Smooth muscle cell (in vitro differentiated cells): ENCODE measurements at regions not wholly inside any gene's neighbourhood (a gene's known extent, or its start where the extent isn't known, plus 50 kb on each side); places are given as distances from the start of the nearest gene placed in this dataset.
"Not testable (repeated sequence)": the region's sequence is repeated elsewhere in the genome, so short reads cannot be mapped to it uniquely, and the experiment has no call there.

Experiments used
- DNase-seq: peaks from one replicate; lab custom pipeline; 2025; ENCODE audit not compliant: unreplicated experiment; lab: John Stamatoyannopoulos, UW
- H2AFZ ChIP-seq: fragments of 200-600 bp; sonication (generic); 2 replicates; pipeline ENCODE4 v1.6.0; 2016; ENCODE audit warnings: antibody characterized with exemption, low read depth, mild to moderate bottlenecking
- H3F3A ChIP-seq: fragments of 200-600 bp; sonication (generic); 2 replicates; pipeline ENCODE4 v1.6.0; 2017; ENCODE audit warnings: antibody characterized with exemption, low read depth
- H3K27ac ChIP-seq: fragments of 200-600 bp; sonication (generic); 2 replicates; pipeline ENCODE4 v1.5.1; 2016; ENCODE audit warnings: low read depth, mild to moderate bottlenecking
- H3K27me3 ChIP-seq: fragments of 200-600 bp; sonication (generic); 2 replicates; pipeline ENCODE4 v1.6.1; 2016; ENCODE audit warnings: low read depth, mild to moderate bottlenecking
- H3K36me3 ChIP-seq: fragments of 200-600 bp; sonication (generic); 2 replicates; pipeline ENCODE4 v1.5.1; 2016; ENCODE audit warnings: low read depth
- H3K4me1 ChIP-seq: fragments of 200-600 bp; sonication (generic); 2 replicates; pipeline ENCODE4 v1.5.1; 2016; ENCODE audit warnings: low read depth
- H3K4me2 ChIP-seq: fragments of 200-600 bp; sonication (generic); 2 replicates; pipeline ENCODE4 v1.6.0; 2016; ENCODE audit warnings: mild to moderate bottlenecking
- H3K4me3 ChIP-seq: fragments of 200-600 bp; sonication (generic); 2 replicates; pipeline ENCODE4 v1.5.1; 2016; ENCODE audit warnings: mild to moderate bottlenecking
- H3K79me2 ChIP-seq: fragments of 200-600 bp; sonication (generic); 2 replicates; pipeline ENCODE4 v1.6.0; 2016; ENCODE audit warnings: low read depth, mild to moderate bottlenecking
- H3K9ac ChIP-seq: fragments of 200-600 bp; sonication (generic); 2 replicates; pipeline ENCODE4 v1.6.0; 2016; ENCODE audit warnings: low read depth
- H3K9me3 ChIP-seq: fragments of 200-600 bp; sonication (generic); replicated peaks from 2 replicates; pipeline ENCODE4 v1.5.1; 2016; ENCODE audit warnings: low read depth
- H4K20me1 ChIP-seq: fragments of 200-600 bp; sonication (generic); 2 replicates; pipeline ENCODE4 v1.6.0; 2016; ENCODE audit warnings: low read depth
- CTCF ChIP-seq: fragments of 200-600 bp; sonication (generic); IDR thresholded peaks from 2 replicates; pipeline ENCODE4 v1.5.1; 2017; ENCODE audit warnings: borderline replicate concordance, mild to moderate bottlenecking, antibody characterized with exemption; ENCODE audit not compliant: insufficient read depth, poor library complexity, severe bottlenecking
- WGBS: methylation state at CpG from one replicate; pipeline ENCODE4 v1.1.7; 2016; ENCODE audit warnings: low lambda C conversion rate; 5-methylcytosine and 5-hydroxymethylcytosine counted together

GRCh38 chr4:187910741-187911140 lies 84.8 kb upstream of the ZFP42 start:
- 88% methylated on average over 4 of the region's 4 CpGs for WGBS
- Histone ChIP-seq H3K4me1 (no peaks in the 10 kb centered on the region), H3F3A (no peaks in the 10 kb centered on the region), H3K4me3 (no peak overlapping the region), H2AFZ (no peak overlapping the region), H3K79me2 (no peaks in the 10 kb centered on the region), H3K4me2 (no peak overlapping the region), H3K36me3 (no peaks in the 10 kb centered on the region), H4K20me1 (no peaks in the 10 kb centered on the region), H3K9me3 (no peaks in the 10 kb centered on the region), H3K27me3 (no peaks in the 10 kb centered on the region), H3K9ac (no peak overlapping the region), H3K27ac (no peak overlapping the region)
- no peak for DNase-seq
- TF ChIP-seq CTCF: no peak

GRCh38 chr4:187915406-187915805 lies 80.2 kb upstream of the ZFP42 start:
- not testable (repeated sequence) for H3K4me2 ChIP-seq, H3K79me2 ChIP-seq, H3K27ac ChIP-seq, H3K27me3 ChIP-seq, H3K4me3 ChIP-seq, H2AFZ ChIP-seq, DNase-seq, H3K9me3 ChIP-seq, H3K4me1 ChIP-seq, H3F3A ChIP-seq, H3K36me3 ChIP-seq, H3K9ac ChIP-seq, H4K20me1 ChIP-seq
- 86% methylated on average over 5 of the region's 5 CpGs for WGBS

- no peaks in the 10 kb centered on the region for H4K20me1 ChIP-seq
- H3F3A ChIP-seq: no peaks in the 10 kb centered on the region
- H3K36me3 ChIP-seq: no peaks in the 10 kb centered on the region
- no peak overlapping the region for H3K9ac ChIP-seq
- no peak for DNase-seq
- no peak for TF ChIP-seq CTCF
- WGBS: 99% methylated on average over 3 of the region's 3 CpGs
- H3K79me2 ChIP-seq: no peaks in the 10 kb centered on the region
- H3K27ac ChIP-seq: no peak overlapping the region
- H3K4me3 ChIP-seq: no peak overlapping the region
- no peaks in the 10 kb centered on the region for H3K9me3 ChIP-seq
- no peak overlapping the region for H3K4me2 ChIP-seq
- H3K27me3 ChIP-seq: no peaks in the 10 kb centered on the region
- no peaks in the 10 kb centered on the region for H3K4me1 ChIP-seq
- no peak overlapping the region for H2AFZ ChIP-seq
Measured at GRCh38 chr4:187919966-187920365, 75.6 kb upstream of the ZFP42 start.

GRCh38 chr4:187921946-187922623 lies 73.5 kb upstream of the ZFP42 start:
- 86% methylated on average over 8 of the region's 8 CpGs for WGBS

More at GRCh38 chr4:187921946-187922623, 73.5 kb upstream of the ZFP42 start:
- Histone ChIP-seq H3K79me2 (no peaks in the 10 kb centered on the region), H3K36me3 (no peaks in the 10 kb centered on the region), H3K4me3 (no peak overlapping the region), H3K9ac (no peak overlapping the region), H3K9me3 (no peaks in the 10 kb centered on the region), H3K27ac (no peak overlapping the region), H2AFZ (peak overlapping the region; percentile 49), H3F3A (no peaks in the 10 kb centered on the region), H3K4me2 (no peak overlapping the region), H3K4me1 (no peaks in the 10 kb centered on the region), H4K20me1 (no peaks in the 10 kb centered on the region), H3K27me3 (no peaks in the 10 kb centered on the region)
- no peak for TF ChIP-seq CTCF
- no peak for DNase-seq
